ENCODE measurements at regions not wholly inside any gene's neighbourhood (a gene's known extent, or its start where the extent isn't known, plus 50 kb on each side); places are given as distances from the start of the nearest gene placed in this dataset.
"Not testable (repeated sequence)": the region's sequence is repeated elsewhere in the genome, so short reads cannot be mapped to it uniquely, and the experiment has no call there.

GRCh38 chr2:225814554-225814953 is 415.0 kb downstream of the NYAP2 start:
- no peak for ATAC-seq (replicated peaks)
- Mint-ChIP-seq H3K27me3 (no peaks in the 10 kb centered on the region), H3K4me1 (ENCODE audit: low read depth in 2 of 2) (no peaks in the 10 kb centered on the region)

DNA sequence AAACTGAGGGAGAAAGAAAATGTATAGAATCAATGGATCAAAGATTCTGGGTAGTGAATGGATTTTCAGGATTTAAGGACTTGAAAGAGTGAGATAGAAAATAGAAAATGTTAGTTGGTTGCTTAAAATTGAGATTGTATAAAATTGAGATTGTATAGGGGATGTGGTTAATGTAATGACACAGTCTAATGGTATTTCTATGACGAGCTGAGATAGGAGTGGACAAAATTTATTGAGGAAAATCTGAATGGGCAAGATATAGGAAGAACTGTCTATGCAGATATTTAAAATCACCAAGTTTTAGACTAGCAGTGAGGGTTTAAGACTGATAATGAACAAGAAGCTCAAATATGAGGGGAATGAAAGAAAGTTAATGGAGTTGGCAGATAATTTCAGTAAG is 406.6 kb downstream of the NYAP2 start:
- Mint-ChIP-seq H3K27ac (no peak overlapping the region), H3K4me3 (no peak overlapping the region), H3K36me3 (ENCODE audit: insufficient read depth) (no peaks in the 10 kb centered on the region), H3K27me3 (no peaks in the 10 kb centered on the region), H3K9me3 (no peaks in the 10 kb centered on the region), H3K4me1 (ENCODE audit: low read depth in 2 of 2) (no peaks in the 10 kb centered on the region)
- ATAC-seq (replicated peaks) (no peak), DNase-seq (no peak)

More at GRCh38 chr2:225814554-225814953, 415.0 kb downstream of the NYAP2 start:
- Mint-ChIP-seq H3K36me3 (ENCODE audit: insufficient read depth) (no peaks in the 10 kb centered on the region), H3K4me3 (no peak overlapping the region), H3K9me3 (no peaks in the 10 kb centered on the region), H3K27ac (no peak overlapping the region)
- DNase-seq: no peak

- ATAC-seq (replicated peaks); H3K4me3 Mint-ChIP-seq; H3K36me3 Mint-ChIP-seq (ENCODE audit: insufficient read depth); H3K4me1 Mint-ChIP-seq (ENCODE audit: low read depth in 2 of 2); H3K9me3 Mint-ChIP-seq; DNase-seq; H3K27me3 Mint-ChIP-seq; H3K27ac Mint-ChIP-seq: not testable (repeated sequence)
Observed at GRCh38 chr2:225802076-225802475, 402.6 kb downstream of the NYAP2 start.

- H3K27me3 Mint-ChIP-seq: no peaks in the 10 kb centered on the region
- H3K36me3 Mint-ChIP-seq (ENCODE audit: insufficient read depth): no peaks in the 10 kb centered on the region
- H3K4me1 Mint-ChIP-seq (ENCODE audit: low read depth in 2 of 2): no peaks in the 10 kb centered on the region
- no peak overlapping the region for H3K4me3 Mint-ChIP-seq
- no peak overlapping the region for H3K27ac Mint-ChIP-seq
- ATAC-seq (replicated peaks): no peak
- H3K9me3 Mint-ChIP-seq: no peaks in the 10 kb centered on the region
- no peak for DNase-seq
Observed at GRCh38 chr2:225797394-225797793, 397.9 kb downstream of the NYAP2 start.

GRCh38 chr2:225794652-225795400 is 395.3 kb downstream of the NYAP2 start:
- Mint-ChIP-seq H3K4me1 (ENCODE audit: low read depth in 2 of 2) (no peaks in the 10 kb centered on the region), H3K36me3 (ENCODE audit: insufficient read depth) (no peaks in the 10 kb centered on the region), H3K9me3 (no peaks in the 10 kb centered on the region), H3K27ac (no peak overlapping the region), H3K4me3 (no peak overlapping the region), H3K27me3 (no peaks in the 10 kb centered on the region)
- DNase-seq (no peak), ATAC-seq (replicated peaks) (no peak)

DNA sequence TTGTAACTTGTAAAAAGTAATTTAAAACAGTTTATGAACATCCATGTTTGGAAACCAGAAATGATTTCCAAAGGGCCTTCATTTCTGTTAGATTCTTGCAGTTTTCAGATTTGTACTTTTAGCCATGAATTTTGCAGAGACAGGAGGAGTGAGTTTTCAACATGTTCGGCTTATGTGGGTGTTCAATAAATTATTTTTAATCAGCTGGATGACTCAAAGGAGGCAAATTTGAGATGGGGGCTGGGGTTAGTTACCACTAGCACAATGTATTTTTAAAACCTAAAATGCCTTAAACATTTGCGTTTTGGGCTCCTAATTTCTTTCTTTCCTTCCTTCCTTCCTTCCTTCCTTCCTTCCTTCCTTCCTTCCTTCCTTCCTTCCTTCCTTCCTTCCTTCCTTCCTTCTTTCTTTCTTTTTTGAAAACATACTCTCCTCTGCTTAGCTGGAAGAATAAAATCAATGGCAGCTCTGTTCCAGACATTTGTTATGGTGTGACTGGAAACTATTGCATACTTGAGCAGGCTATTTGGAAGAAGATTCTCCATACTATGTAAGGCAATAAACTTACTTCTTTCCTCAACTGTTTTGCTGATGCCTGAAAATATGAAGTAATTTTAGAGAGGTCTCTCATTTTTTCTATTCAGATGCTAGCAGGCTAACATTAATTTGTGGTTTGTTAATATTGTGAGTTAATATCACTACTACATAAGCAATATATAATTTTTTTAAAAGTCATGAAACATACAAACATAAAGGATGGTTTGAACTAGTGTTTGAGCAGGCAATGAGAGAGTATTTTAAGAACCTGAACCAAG is 394.4 kb downstream of the NYAP2 start:
- no peak overlapping the region for H3K27ac Mint-ChIP-seq
- DNase-seq (no peak), ATAC-seq (replicated peaks) (no peak)
- no peak overlapping the region for H3K4me3 Mint-ChIP-seq
- no peaks in the 10 kb centered on the region for H3K27me3 Mint-ChIP-seq
- no peaks in the 10 kb centered on the region for H3K36me3 Mint-ChIP-seq (ENCODE audit: insufficient read depth)
- no peaks in the 10 kb centered on the region for H3K9me3 Mint-ChIP-seq
- H3K4me1 Mint-ChIP-seq (ENCODE audit: low read depth in 2 of 2): no peaks in the 10 kb centered on the region

DNA sequence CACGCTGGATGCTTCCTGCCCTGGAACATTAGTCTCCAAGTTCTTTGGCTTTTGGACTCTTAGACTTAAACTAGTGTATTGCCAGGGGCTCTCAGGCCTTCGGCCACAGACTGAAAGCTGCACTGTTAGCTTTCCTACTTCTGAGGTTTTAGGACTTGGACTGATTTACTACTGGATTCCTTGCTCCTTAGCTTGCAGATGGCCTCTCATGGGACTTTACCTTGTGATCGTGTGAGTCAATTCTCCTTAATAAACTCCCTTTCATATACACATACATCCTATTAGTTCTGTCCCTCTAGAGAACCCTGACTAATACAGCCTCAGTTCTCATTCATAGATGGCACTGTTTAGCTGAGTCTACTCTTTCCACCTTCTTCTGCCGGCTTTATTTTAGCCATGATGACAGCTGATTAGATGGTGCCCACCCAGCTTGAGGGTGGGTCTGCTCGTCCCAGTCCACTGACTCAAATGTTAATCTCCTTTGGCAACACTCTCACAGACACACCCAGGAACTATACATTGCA is 389.1 kb downstream of the NYAP2 start:
- Mint-ChIP-seq H3K4me3 (no peak overlapping the region), H3K36me3 (ENCODE audit: insufficient read depth) (no peaks in the 10 kb centered on the region), H3K9me3 (no peaks in the 10 kb centered on the region), H3K27me3 (no peaks in the 10 kb centered on the region), H3K4me1 (ENCODE audit: low read depth in 2 of 2) (no peaks in the 10 kb centered on the region), H3K27ac (no peak overlapping the region)
- no peak for DNase-seq
- no peak for ATAC-seq (replicated peaks)

DNA sequence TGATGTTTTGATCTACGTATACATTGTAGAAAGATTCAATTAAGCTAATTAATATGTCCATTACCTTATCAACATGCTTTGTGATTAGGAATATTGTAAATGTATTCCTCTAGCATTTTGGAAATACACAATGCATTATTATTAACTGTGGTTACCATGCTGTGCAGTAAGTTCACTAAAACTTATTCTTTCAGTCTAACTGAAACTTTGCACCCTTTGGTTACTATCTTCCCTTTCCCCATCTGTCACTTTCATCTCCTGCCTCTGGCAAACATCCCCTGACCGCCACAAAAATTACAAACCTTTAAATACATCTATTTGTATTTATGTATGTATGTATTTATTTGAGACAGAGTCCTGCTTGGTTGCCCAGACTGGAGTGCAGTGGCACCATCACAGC is 388.0 kb downstream of the NYAP2 start:
- ATAC-seq (replicated peaks): no peak
- Mint-ChIP-seq H3K27ac (no peak overlapping the region), H3K9me3 (no peaks in the 10 kb centered on the region), H3K27me3 (no peaks in the 10 kb centered on the region), H3K4me3 (no peak overlapping the region), H3K36me3 (ENCODE audit: insufficient read depth) (no peaks in the 10 kb centered on the region), H3K4me1 (ENCODE audit: low read depth in 2 of 2) (no peaks in the 10 kb centered on the region)
- no peak for DNase-seq

GRCh38 chr2:225781991-225782390 is 382.5 kb downstream of the NYAP2 start:
- H3K4me3 Mint-ChIP-seq: no peak overlapping the region
- H3K4me1 Mint-ChIP-seq (ENCODE audit: low read depth in 2 of 2): no peaks in the 10 kb centered on the region
- no peak overlapping the region for H3K27ac Mint-ChIP-seq
- no peaks in the 10 kb centered on the region for H3K9me3 Mint-ChIP-seq
- ATAC-seq (replicated peaks) (no peak), DNase-seq (no peak)
- no peaks in the 10 kb centered on the region for H3K36me3 Mint-ChIP-seq (ENCODE audit: insufficient read depth)
- no peaks in the 10 kb centered on the region for H3K27me3 Mint-ChIP-seq

DNA sequence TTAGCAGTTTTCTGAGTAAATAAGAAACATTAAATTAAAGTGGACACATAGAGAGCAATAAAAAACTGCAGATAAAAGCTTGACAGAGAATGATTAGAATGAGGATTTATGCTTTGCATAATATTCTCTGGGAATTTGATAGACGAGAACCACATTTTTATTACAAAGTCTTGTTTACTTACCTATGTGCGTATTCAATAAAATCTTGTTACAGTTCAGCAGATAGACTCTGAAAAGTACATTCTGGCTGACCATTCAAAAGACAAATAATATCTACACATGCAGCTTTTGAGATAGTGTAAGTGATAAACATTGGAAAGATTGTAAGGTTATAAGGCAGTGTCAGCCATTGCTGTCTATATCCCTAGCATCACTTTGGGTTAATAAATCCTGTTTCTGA is 381.6 kb downstream of the NYAP2 start:
- Mint-ChIP-seq H3K27ac (no peak overlapping the region), H3K36me3 (ENCODE audit: insufficient read depth) (no peaks in the 10 kb centered on the region), H3K9me3 (no peaks in the 10 kb centered on the region), H3K4me1 (ENCODE audit: low read depth in 2 of 2) (no peaks in the 10 kb centered on the region), H3K4me3 (no peak overlapping the region), H3K27me3 (no peaks in the 10 kb centered on the region)
- ATAC-seq (replicated peaks) (no peak), DNase-seq (no peak)

- no peaks in the 10 kb centered on the region for H3K27me3 Mint-ChIP-seq
- no peak for ATAC-seq (replicated peaks)
- no peaks in the 10 kb centered on the region for H3K4me1 Mint-ChIP-seq (ENCODE audit: low read depth in 2 of 2)
- no peaks in the 10 kb centered on the region for H3K9me3 Mint-ChIP-seq
- DNase-seq: no peak
- H3K27ac Mint-ChIP-seq: no peak overlapping the region
- H3K4me3 Mint-ChIP-seq: no peak overlapping the region
- H3K36me3 Mint-ChIP-seq (ENCODE audit: insufficient read depth): no peaks in the 10 kb centered on the region
Observed at GRCh38 chr2:225779829-225780228, 380.3 kb downstream of the NYAP2 start.

- Mint-ChIP-seq H3K27me3 (no peaks in the 10 kb centered on the region), H3K4me1 (ENCODE audit: low read depth in 2 of 2) (no peaks in the 10 kb centered on the region), H3K9me3 (no peaks in the 10 kb centered on the region), H3K36me3 (ENCODE audit: insufficient read depth) (no peaks in the 10 kb centered on the region), H3K4me3 (no peak overlapping the region), H3K27ac (no peak overlapping the region)
- ATAC-seq (replicated peaks) (no peak), DNase-seq (no peak)
Observed at GRCh38 chr2:225773148-225773547, 373.6 kb downstream of the NYAP2 start.

- no peak for ATAC-seq (replicated peaks)
- no peak for DNase-seq
- H3K9me3 Mint-ChIP-seq: no peaks in the 10 kb centered on the region
- H3K4me3 Mint-ChIP-seq: no peak overlapping the region
- no peak overlapping the region for H3K27ac Mint-ChIP-seq
- H3K4me1 Mint-ChIP-seq (ENCODE audit: low read depth in 2 of 2): no peaks in the 10 kb centered on the region
- no peaks in the 10 kb centered on the region for H3K36me3 Mint-ChIP-seq (ENCODE audit: insufficient read depth)
- no peaks in the 10 kb centered on the region for H3K27me3 Mint-ChIP-seq
Observed at GRCh38 chr2:225771701-225772100, 372.2 kb downstream of the NYAP2 start.

GRCh38 chr2:225768741-225769140 is 369.2 kb downstream of the NYAP2 start:
- Mint-ChIP-seq H3K4me1 (ENCODE audit: low read depth in 2 of 2) (no peaks in the 10 kb centered on the region), H3K27me3 (no peaks in the 10 kb centered on the region), H3K36me3 (ENCODE audit: insufficient read depth) (no peaks in the 10 kb centered on the region), H3K4me3 (no peak overlapping the region), H3K9me3 (no peaks in the 10 kb centered on the region), H3K27ac (no peak overlapping the region)
- DNase-seq (no peak), ATAC-seq (replicated peaks) (no peak)

Measured in effector memory CD8-positive, alpha-beta T cell (primary cell).